ENCODE measurements at regions not wholly inside any gene's neighbourhood (a gene's known extent, or its start where the extent isn't known, plus 50 kb on each side); places are given as distances from the start of the nearest gene placed in this dataset.
A peak's percentile ranks its signal among the peaks of the same experiment; 100 is the strongest.

- DNase-seq (ENCODE audit: low spot score in 2 of 2), result no peak
- Histone ChIP-seq H3K4me3 (no peak overlapping the region), H3K27ac (no peak overlapping the region), H3K9me3 (no peaks in the 10 kb centered on the region), H3K36me3 (no peaks in the 10 kb centered on the region), H3K27me3 (no peaks in the 10 kb centered on the region), H3K4me1 (peaks cover 8 to 11% of the 10 kb centered on the region in 2 donors)
- intact Hi-C loops (cut with DNase I; ENCODE audit: low total_unique reads), result no loop called here
- TF ChIP-seq POLR2AphosphoS5 (IDR thresholded peaks at IDR 0.05), result no peak
- TF ChIP-seq POLR2A (IDR thresholded peaks at IDR 0.05), result no peak
- no peak for TF ChIP-seq CTCF (IDR thresholded peaks at IDR 0.05)
Measured at GRCh38 chr7:131020759-131021261, 286.8 kb upstream of the KLF14 start.

DNA sequence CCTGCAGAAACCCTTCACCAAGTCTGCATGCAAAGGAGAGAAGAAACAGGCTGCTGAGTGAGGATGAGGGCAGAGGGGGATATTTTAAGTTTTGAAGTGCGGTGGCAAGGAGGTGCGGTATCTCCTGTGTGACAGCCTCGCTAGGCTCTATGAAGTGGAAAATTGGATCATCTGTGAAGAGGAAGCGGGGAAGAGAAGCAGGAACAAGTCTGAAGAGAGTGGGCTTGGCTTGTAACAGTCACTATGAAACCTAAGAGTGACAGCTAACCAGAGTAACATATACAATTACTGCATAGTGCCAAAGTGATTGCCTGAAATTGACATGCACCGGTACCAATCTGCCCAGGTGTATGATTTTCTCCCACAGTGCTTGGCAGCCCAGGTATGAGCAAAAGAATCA is 287.5 kb upstream of the KLF14 start:
- Histone ChIP-seq H3K27ac (no peak overlapping the region), H3K36me3 (no peaks in the 10 kb centered on the region), H3K27me3 (no peaks in the 10 kb centered on the region), H3K9me3 (no peaks in the 10 kb centered on the region), H3K4me3 (no peak overlapping the region), H3K4me1 (peaks cover 3 to 5% of the 10 kb centered on the region in 2 donors)
- intact Hi-C loops (cut with DNase I; ENCODE audit: low total_unique reads), result no loop called here
- DNase-seq (ENCODE audit: low spot score in 2 of 2), result no peak
- TF ChIP-seq POLR2A (IDR thresholded peaks at IDR 0.05), result no peak
- no peak for TF ChIP-seq CTCF (IDR thresholded peaks at IDR 0.05)
- TF ChIP-seq POLR2AphosphoS5 (IDR thresholded peaks at IDR 0.05), result no peak

- intact Hi-C loops (cut with DNase I; ENCODE audit: low total_unique reads), result no loop called here
- peaks cover 0 to under 1% of the 10 kb centered on the region in 2 donors for H3K4me1 ChIP-seq
- H3K27ac ChIP-seq, result peak overlapping the region in 1 of 2 donors; percentile 17
- no peak for DNase-seq (ENCODE audit: low spot score in 2 of 2)
- TF ChIP-seq POLR2AphosphoS5 (IDR thresholded peaks at IDR 0.05), result no peak
- no peak for TF ChIP-seq POLR2A (IDR thresholded peaks at IDR 0.05)
- no peak for TF ChIP-seq CTCF (IDR thresholded peaks at IDR 0.05)
- no peaks in the 10 kb centered on the region for H3K9me3 ChIP-seq
- no peaks in the 10 kb centered on the region for H3K36me3 ChIP-seq
- no peak overlapping the region for H3K4me3 ChIP-seq
- H3K27me3 ChIP-seq, result no peaks in the 10 kb centered on the region
Measured at GRCh38 chr7:131021902-131022301, 287.9 kb upstream of the KLF14 start.

DNA sequence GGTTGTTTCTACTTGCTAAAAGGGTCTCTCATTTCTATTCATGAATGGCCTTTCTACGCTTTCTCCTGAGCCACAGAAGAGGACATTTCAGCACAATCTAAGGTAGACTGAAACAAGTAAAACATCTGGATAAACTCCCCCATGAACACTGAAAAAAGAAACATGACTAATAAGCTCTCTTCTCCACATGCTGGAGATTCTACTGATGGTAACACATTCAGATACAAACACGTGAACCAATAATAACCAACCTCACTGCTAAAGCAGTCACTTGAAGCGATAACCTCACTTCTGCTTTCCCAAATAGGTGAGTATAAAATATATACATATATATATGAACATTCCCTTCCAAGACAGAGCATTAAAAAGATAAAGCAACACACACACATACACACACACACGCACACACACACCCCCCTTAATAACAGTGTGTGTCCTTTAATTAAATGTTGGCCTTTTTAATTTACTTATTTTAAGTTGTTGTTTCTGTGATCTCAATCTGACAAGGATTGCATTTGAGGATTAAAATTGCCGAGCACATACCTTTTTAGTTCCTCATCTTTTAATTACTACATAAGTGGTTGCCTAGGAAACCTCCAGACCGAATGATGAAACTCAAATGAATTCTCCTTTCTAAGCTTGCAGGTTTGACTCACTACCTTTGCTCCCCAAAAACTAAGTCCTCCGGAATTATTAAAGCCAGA is 292.4 kb upstream of the KLF14 start:
- H3K27ac ChIP-seq, result peak overlapping the region in 1 of 2 donors; percentile 61
- no peak for TF ChIP-seq POLR2A (IDR thresholded peaks at IDR 0.05)
- H3K4me3 ChIP-seq, result no peak overlapping the region
- no peaks in the 10 kb centered on the region for H3K27me3 ChIP-seq
- intact Hi-C loops (cut with DNase I; ENCODE audit: low total_unique reads), result no loop called here
- no peaks in the 10 kb centered on the region for H3K9me3 ChIP-seq
- H3K36me3 ChIP-seq, result no peaks in the 10 kb centered on the region
- DNase-seq (ENCODE audit: low spot score in 2 of 2), result no peak
- H3K4me1 ChIP-seq, result no peaks in the 10 kb centered on the region

DNA sequence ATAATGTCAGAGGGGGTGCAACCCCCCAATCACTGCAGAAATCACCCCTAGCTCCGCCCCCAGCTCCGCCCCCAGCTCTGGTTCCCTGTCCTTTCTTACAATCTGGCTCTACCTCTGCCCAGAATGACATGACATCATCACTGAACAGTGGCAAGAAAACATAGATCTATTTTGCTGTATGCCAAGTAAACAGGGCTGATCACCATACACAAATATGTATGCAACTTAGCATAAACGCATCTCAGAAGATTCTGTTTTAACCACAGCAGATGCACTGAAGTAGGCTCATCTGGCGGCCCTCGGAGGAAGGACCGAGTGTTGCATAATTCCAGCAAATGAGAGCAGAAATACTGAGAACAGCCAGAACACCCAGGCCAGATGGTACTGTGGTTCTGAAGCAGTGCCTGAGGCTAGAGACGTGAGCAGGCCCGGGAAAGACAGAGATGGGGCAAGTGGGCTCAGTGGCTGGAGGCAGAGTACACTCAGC is 293.3 kb upstream of the KLF14 start:
- no peak for DNase-seq (ENCODE audit: low spot score in 2 of 2)
- intact Hi-C loops (cut with DNase I; ENCODE audit: low total_unique reads), result no loop called here
- Histone ChIP-seq H3K4me3 (peak overlapping the region in 1 of 3 donors; percentile 2), H3K27me3 (no peaks in the 10 kb centered on the region), H3K36me3 (no peaks in the 10 kb centered on the region), H3K4me1 (no peaks in the 10 kb centered on the region), H3K27ac (peak overlapping the region; percentile 31 to 78), H3K9me3 (no peaks in the 10 kb centered on the region)
- TF ChIP-seq POLR2AphosphoS5 (IDR thresholded peaks at IDR 0.05) (no peak), POLR2A (IDR thresholded peaks at IDR 0.05) (no peak), CTCF (IDR thresholded peaks at IDR 0.05) (no peak)
